T-helper 1 cell treated with Interleukin-12 subunit alpha and Interleukin-12 subunit beta and Interleukin-4 antibody, amounts not matched to agents 30 μg/mL and 1 μg/mL, for 36 hours (primary cell): ENCODE measurements at regions not wholly inside any gene's neighbourhood (a gene's known extent, or its start where the extent isn't known, plus 50 kb on each side); places are given as distances from the start of the nearest gene placed in this dataset.
A peak's percentile ranks its signal among the peaks of the same experiment; 100 is the strongest.
"Not testable (repeated sequence)": the region's sequence is repeated elsewhere in the genome, so short reads cannot be mapped to it uniquely, and the experiment has no call there.

Experiments used
- H3K27ac Mint-ChIP-seq: one replicate; pipeline ENCODE4 v1.8.0; 2021; ENCODE audit warnings: mild to moderate bottlenecking, mixed read lengths
- H3K27me3 Mint-ChIP-seq: one replicate; pipeline ENCODE4 v1.8.0; 2021; ENCODE audit warnings: low read depth, mixed read lengths
- H3K36me3 Mint-ChIP-seq: one replicate; pipeline ENCODE4 v1.8.0; 2021; ENCODE audit warnings: low read depth, mixed read lengths
- H3K4me1 Mint-ChIP-seq: one replicate; pipeline ENCODE4 v1.8.0; 2021; ENCODE audit warnings: low read depth, mixed read lengths
- H3K4me3 Mint-ChIP-seq: one replicate; pipeline ENCODE4 v1.8.0; 2021; ENCODE audit warnings: mild to moderate bottlenecking, moderate library complexity, mixed read lengths
- H3K9me3 Mint-ChIP-seq: one replicate; pipeline ENCODE4 v1.8.0; 2021; ENCODE audit warnings: mixed read lengths

GRCh38 chr9:78106586-78106985 is 75.0 kb upstream of the GNAQ start:
- peaks cover 34% of the 10 kb centered on the region for H3K4me1 Mint-ChIP-seq
- peaks cover 35% of the 10 kb centered on the region for H3K9me3 Mint-ChIP-seq
- H3K4me3 Mint-ChIP-seq, H3K27me3 Mint-ChIP-seq: not testable (repeated sequence)
- H3K27ac Mint-ChIP-seq, result peak overlapping the region; percentile 20
- peaks cover 18% of the 10 kb centered on the region for H3K36me3 Mint-ChIP-seq

GRCh38 chr9:78103971-78104433 is 72.4 kb upstream of the GNAQ start:
- H3K27me3 Mint-ChIP-seq, result peaks cover 3% of the 10 kb centered on the region
- peaks cover 34% of the 10 kb centered on the region for H3K4me1 Mint-ChIP-seq
- peaks cover 14% of the 10 kb centered on the region for H3K36me3 Mint-ChIP-seq
- peak overlapping the region; percentile 58 for H3K27ac Mint-ChIP-seq
- peaks cover 28% of the 10 kb centered on the region for H3K9me3 Mint-ChIP-seq
- H3K4me3 Mint-ChIP-seq, result peak overlapping the region; percentile 53

GRCh38 chr9:78101247-78101646 is 69.6 kb upstream of the GNAQ start:
- H3K27ac Mint-ChIP-seq, result no peak overlapping the region
- H3K36me3 Mint-ChIP-seq, result peaks cover under 1% of the 10 kb centered on the region
- H3K4me1 Mint-ChIP-seq, result peaks cover 30% of the 10 kb centered on the region
- peaks cover 3% of the 10 kb centered on the region for H3K27me3 Mint-ChIP-seq
- peaks cover 6% of the 10 kb centered on the region for H3K9me3 Mint-ChIP-seq
- no peak overlapping the region for H3K4me3 Mint-ChIP-seq

- no peaks in the 10 kb centered on the region for H3K9me3 Mint-ChIP-seq
- peaks cover 10% of the 10 kb centered on the region for H3K4me1 Mint-ChIP-seq
- H3K4me3 Mint-ChIP-seq, result no peak overlapping the region
- no peaks in the 10 kb centered on the region for H3K36me3 Mint-ChIP-seq
- H3K27ac Mint-ChIP-seq, result no peak overlapping the region
- H3K27me3 Mint-ChIP-seq, result peaks cover 3% of the 10 kb centered on the region
These were observed 65.9 kb upstream of the GNAQ start for GRCh38 chr9:78097541-78097940.

- Mint-ChIP-seq H3K27me3 (peaks cover 7% of the 10 kb centered on the region), H3K36me3 (peaks cover 2% of the 10 kb centered on the region), H3K27ac (no peak overlapping the region), H3K9me3 (peaks cover 8% of the 10 kb centered on the region), H3K4me3 (no peak overlapping the region), H3K4me1 (no peaks in the 10 kb centered on the region)
These were observed 60.1 kb upstream of the GNAQ start for GRCh38 chr9:78091731-78092130.

- H3K4me1 Mint-ChIP-seq, result peaks cover 2% of the 10 kb centered on the region
- peaks cover 5% of the 10 kb centered on the region for H3K36me3 Mint-ChIP-seq
- H3K4me3 Mint-ChIP-seq, result no peak overlapping the region
- peaks cover 16% of the 10 kb centered on the region for H3K9me3 Mint-ChIP-seq
- H3K27me3 Mint-ChIP-seq, result peaks cover 13% of the 10 kb centered on the region
- H3K27ac Mint-ChIP-seq, result no peak overlapping the region
These were observed 57.5 kb upstream of the GNAQ start for GRCh38 chr9:78089111-78089510.

- H3K27ac Mint-ChIP-seq, H3K36me3 Mint-ChIP-seq, H3K4me1 Mint-ChIP-seq, H3K4me3 Mint-ChIP-seq: not testable (repeated sequence)
- peaks cover 20% of the 10 kb centered on the region for H3K9me3 Mint-ChIP-seq
- H3K27me3 Mint-ChIP-seq, result peaks cover 13% of the 10 kb centered on the region
These were observed 56.6 kb upstream of the GNAQ start for GRCh38 chr9:78088190-78088589.
